HAP-1 (cell line): ENCODE measurements at regions not wholly inside any gene's neighbourhood (a gene's known extent, or its start where the extent isn't known, plus 50 kb on each side); places are given as distances from the start of the nearest gene placed in this dataset.

Source experiments
- DNase-seq, 2 experiments: peaks; one replicate each; pipeline ENCODE4 v3.0.0-alpha.2; 2016 to 2020; ENCODE audit warnings: low spot score in 2 of 2
- H3K27me3 ChIP-seq: fragments of 250-450 bp; sonication (Bioruptor Pico); 2 replicates; pipeline ENCODE4 v1.5.1; 2020; ENCODE audit warnings: low read depth, mild to moderate bottlenecking, moderate library complexity
- H3K36me3 ChIP-seq: fragments of 250-450 bp; sonication (Bioruptor Pico); replicated peaks from 2 replicates; pipeline ENCODE4 v1.5.1; 2020; ENCODE audit warnings: mild to moderate bottlenecking
- H3K4me1 ChIP-seq: fragments of 250-450 bp; sonication (Bioruptor Pico); 2 replicates; pipeline ENCODE4 v1.5.1; 2020; ENCODE audit warnings: mild to moderate bottlenecking
- H3K4me3 ChIP-seq: fragments of 250-450 bp; sonication (Bioruptor Pico); 2 replicates; pipeline ENCODE4 v1.5.1; 2020; ENCODE audit warnings: mild to moderate bottlenecking, moderate library complexity
- H3K9me3 ChIP-seq: fragments of 250-450 bp; sonication (Bioruptor Pico); 2 replicates; pipeline ENCODE4 v1.5.1; 2020; ENCODE audit warnings: mild to moderate bottlenecking, moderate library complexity
- in situ Hi-C: fragments of 300-500 bp; cut with MboI; formaldehyde crosslinking; loops from 3 replicates; pipeline ENCODE4 v1.14.3; 2020; ENCODE audit warnings: low sequenced_read_pairs, inconsistent platforms, mixed read lengths

DNA sequence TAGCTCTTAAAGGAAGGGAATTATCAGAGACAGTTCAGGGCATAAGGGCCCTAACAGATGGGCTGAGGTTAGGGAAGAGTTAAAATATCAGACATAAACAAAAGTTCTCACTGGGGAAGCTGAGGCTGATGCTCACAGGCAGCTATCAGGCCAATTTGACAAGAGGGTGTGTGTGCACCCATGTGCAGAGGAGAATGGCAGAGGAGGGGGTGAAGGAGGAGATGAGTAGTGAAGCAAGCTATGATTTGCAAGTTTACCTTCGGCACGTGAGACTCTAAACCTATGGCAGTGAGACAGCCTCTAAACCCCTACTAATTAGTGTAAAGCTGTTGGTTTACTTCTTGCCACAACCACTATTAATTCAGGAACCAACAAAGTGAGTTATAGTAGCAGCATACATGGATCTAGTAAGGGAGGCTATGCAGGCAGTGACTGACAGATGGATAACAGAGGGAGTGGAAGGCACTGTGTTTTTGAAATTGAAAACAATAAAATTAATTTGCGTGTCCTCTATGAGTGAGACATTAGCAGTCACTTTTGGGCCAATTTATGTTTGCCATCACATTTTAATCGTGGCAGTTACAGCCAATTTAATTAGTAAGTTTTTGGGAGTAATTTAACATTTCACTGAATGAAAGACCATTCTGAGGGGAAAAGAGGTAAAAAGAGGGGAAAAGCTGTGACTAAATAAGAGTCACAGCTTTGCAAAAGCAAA is 99.6 kb upstream of the HTR2A start:
- Histone ChIP-seq H3K4me1 (no peaks in the 10 kb centered on the region), H3K4me3 (no peak overlapping the region), H3K36me3 (no peaks in the 10 kb centered on the region), H3K27me3 (no peaks in the 10 kb centered on the region), H3K9me3 (no peaks in the 10 kb centered on the region)
- DNase-seq = no peak
- in situ Hi-C loops = no loop called here

DNA sequence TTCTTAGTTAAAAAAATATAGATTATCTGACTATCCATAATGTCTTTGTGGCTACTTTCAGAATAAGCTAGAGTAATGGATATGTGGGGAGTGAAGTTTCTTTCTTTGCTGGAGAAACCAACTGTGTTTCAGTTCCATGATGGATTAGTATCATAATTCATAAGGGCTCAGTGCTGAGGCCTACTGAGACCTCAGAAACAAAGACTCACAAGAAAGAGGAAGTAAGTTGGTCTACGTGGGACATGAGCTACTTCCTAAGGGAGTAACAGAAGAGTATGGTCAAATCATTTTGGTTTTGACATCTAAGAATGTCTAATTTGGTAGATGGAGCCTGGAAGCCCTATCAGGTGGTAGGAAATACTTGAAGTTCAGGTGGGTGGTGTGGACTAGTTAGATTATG is 99.0 kb upstream of the HTR2A start:
- DNase-seq = no peak
- H3K27me3 ChIP-seq = no peaks in the 10 kb centered on the region
- no peaks in the 10 kb centered on the region for H3K4me1 ChIP-seq
- in situ Hi-C loops = no loop called here
- no peak overlapping the region for H3K4me3 ChIP-seq
- no peaks in the 10 kb centered on the region for H3K9me3 ChIP-seq
- H3K36me3 ChIP-seq = no peaks in the 10 kb centered on the region

DNA sequence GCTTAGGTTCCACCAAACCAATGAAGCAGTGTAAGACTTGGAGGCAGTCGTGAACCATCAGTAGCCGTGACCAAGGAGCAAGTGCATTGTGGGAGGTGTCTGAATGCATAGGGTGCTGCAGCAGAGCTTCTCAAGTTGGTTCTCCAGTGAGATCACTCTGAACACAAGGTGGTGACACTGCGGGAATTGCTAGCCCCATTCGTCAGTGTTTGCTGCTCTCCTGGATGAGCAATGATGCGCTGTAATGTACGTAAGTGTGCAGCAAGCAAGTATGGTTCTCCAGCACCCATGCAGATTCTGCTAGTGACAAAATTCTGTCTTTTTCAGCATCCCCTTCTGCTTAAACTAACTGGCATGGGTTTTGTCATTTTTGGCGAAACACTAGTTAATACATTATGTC is 97.6 kb upstream of the HTR2A start:
- no peak for DNase-seq
- Histone ChIP-seq H3K9me3 (no peaks in the 10 kb centered on the region), H3K4me1 (no peaks in the 10 kb centered on the region), H3K27me3 (no peaks in the 10 kb centered on the region), H3K4me3 (no peak overlapping the region), H3K36me3 (no peaks in the 10 kb centered on the region)
- in situ Hi-C loops = no loop called here

DNA sequence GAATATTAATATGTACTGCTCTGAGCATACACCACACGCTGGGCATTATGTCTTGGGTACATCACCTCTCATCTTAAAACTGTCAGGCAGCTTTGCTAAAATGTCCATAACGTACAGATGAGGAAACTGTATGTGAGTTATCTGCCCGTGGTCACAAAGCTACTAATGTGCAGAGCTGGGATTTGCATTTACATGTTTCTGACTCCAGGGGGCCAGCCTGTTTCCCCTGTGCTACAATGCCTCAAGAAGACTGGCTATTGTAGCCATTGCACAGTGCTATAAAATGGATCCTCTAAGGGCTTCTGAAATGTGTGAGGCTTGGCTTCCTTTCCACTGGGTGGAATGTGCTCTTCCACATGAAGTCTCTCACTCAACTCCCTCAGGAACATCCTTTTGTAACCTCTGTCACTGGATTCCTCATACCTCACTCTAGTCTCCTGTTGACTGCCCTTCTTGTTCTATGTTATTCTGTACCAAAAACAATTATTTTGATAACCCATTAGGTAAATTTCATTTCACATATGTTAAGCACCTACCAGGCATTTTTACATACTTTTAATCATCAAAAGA is 95.6 kb upstream of the HTR2A start:
- Histone ChIP-seq H3K9me3 (no peaks in the 10 kb centered on the region), H3K27me3 (no peaks in the 10 kb centered on the region), H3K4me3 (no peak overlapping the region), H3K36me3 (no peaks in the 10 kb centered on the region), H3K4me1 (no peaks in the 10 kb centered on the region)
- in situ Hi-C loops = no loop called here
- DNase-seq = peak; percentile 23 to 25

DNA sequence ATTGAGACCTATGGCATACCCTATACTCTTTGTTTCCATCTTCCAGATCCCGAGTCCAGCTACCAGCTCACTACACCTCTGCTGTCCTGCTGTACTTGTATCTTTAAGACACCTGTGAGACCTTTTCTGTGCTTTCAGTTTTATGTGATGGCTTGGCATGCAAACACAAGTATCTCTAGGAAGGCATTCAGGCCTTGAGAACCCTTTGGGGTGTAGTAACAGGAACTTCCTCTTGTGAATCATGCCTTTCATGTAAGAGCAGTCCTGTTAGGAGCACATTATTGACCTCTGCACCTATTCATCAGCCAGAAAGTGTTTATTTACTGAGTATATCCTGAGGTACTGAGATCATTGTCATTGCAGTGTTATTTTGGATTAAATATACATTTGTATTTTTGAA is 87.0 kb upstream of the HTR2A start:
- H3K9me3 ChIP-seq = no peaks in the 10 kb centered on the region
- no peak for DNase-seq
- H3K4me1 ChIP-seq = no peaks in the 10 kb centered on the region
- no peak overlapping the region for H3K4me3 ChIP-seq
- no peaks in the 10 kb centered on the region for H3K36me3 ChIP-seq
- in situ Hi-C loops = no loop called here
- H3K27me3 ChIP-seq = no peaks in the 10 kb centered on the region

DNA sequence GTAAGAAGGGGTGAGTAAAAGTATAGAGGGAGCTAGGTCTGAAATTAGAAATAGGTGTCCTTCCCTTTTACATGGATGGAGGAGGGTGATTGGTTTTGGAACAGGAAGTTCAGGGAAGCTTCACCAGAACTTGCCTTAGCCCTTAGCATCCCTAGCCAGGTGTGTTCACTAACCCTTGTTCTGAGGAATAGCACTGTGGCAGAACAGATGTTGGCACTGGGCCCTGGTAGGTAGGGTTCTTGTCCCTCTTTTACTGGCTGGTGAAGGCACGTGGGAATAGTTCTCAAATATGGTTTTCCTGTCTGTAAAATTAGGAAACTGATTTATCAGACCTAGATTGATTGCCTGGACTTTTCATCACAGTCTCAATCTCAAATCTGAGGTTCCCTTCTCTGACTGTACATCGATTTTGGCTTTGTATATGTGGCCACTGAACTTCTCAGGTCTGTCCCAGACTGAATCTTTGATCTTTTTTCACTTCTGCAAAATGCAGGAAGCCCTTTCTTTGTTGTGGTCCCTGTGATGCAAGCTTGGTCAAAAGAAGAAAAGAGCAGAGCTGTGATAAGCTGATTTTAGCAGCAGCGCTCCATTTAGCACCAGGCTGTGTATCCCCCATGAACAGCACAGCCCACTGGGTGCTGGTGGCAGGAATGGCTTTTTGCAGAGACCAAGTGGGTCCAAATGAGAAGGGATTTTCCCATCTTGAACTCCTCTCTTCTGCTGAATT is 86.2 kb upstream of the HTR2A start:
- in situ Hi-C loops = no loop called here
- Histone ChIP-seq H3K4me3 (no peak overlapping the region), H3K4me1 (no peaks in the 10 kb centered on the region), H3K36me3 (no peaks in the 10 kb centered on the region), H3K9me3 (no peaks in the 10 kb centered on the region), H3K27me3 (no peaks in the 10 kb centered on the region)
- DNase-seq = no peak

DNA sequence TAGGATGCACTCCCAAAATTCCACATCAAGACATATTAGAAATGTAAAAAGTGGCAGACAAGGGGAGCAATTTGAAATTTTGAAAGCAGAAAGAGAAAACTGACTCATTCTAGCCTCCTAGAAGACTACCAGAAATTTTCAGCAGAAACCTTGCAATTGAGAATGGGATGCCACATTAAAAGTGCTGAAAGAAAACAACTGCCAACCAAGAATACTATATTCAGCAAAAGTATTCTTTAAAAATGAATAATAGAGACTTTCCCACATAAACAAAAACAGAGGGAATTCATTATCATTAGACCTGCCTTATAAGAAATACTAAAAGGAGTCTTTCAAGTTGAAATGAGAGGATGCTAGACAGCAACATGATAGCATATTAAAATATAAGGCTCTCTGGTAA is 78.3 kb upstream of the HTR2A start:
- no peaks in the 10 kb centered on the region for H3K9me3 ChIP-seq
- H3K4me1 ChIP-seq = no peaks in the 10 kb centered on the region
- H3K27me3 ChIP-seq = no peaks in the 10 kb centered on the region
- no peak overlapping the region for H3K4me3 ChIP-seq
- DNase-seq = no peak
- in situ Hi-C loops = no loop called here
- no peaks in the 10 kb centered on the region for H3K36me3 ChIP-seq

DNA sequence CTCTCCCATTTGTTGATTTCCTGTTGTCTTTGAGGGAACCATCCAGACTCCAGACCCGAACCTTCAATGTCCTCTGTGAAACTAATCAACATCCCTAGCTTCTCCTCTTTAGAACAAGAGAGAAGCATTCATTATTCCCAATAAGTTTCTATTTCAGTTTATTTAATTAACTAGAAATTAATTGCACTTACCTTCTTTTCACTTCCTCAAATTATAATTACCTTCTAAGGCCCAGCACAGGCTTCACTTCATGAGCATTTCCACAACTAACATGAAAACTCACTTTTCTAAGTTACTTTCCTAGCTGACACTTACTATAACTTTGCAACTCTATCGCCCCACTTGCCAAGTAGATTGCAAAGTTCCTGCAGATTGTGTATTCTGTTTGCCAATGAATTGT is 71.6 kb upstream of the HTR2A start:
- H3K4me1 ChIP-seq = no peaks in the 10 kb centered on the region
- no peaks in the 10 kb centered on the region for H3K27me3 ChIP-seq
- no peaks in the 10 kb centered on the region for H3K9me3 ChIP-seq
- DNase-seq = no peak
- H3K4me3 ChIP-seq = no peak overlapping the region
- in situ Hi-C loops = no loop called here
- no peaks in the 10 kb centered on the region for H3K36me3 ChIP-seq

DNA sequence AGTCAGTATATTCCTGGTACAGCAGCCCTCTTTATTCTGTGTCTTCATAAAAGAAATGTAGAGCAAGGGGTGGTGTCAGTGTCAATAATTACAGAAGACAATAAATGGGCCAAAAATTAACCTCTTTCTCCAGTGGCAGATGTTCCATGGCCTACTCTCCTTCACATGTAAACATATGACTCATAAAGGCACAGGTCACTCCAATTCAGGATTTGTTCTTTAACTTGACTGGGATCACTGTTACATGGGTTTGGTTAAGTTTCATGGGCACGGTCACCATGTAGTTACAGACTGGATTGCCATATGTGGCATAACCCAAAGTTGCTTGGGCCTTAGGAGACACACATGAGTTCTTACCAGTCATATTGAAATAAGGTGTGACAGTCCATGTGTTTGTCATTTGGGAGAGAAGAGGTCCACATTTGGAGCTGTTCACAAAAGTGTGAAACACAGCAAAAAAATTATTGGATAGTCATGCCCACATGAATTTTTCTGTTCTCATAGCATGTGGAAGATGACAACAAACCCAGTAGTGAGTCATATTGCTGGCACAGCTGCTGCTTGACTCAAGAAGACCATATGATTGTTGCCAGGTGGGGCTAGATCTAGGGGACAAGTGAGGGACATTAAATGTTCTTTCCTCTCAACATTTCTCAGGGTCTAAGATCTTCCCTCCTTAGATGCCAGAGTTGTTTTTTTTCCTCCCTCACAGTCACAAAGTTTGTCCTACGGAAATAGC is 68.1 kb upstream of the HTR2A start:
- H3K36me3 ChIP-seq = no peaks in the 10 kb centered on the region
- H3K9me3 ChIP-seq = no peaks in the 10 kb centered on the region
- no peak overlapping the region for H3K4me3 ChIP-seq
- in situ Hi-C loops = no loop called here
- no peaks in the 10 kb centered on the region for H3K4me1 ChIP-seq
- H3K27me3 ChIP-seq = no peaks in the 10 kb centered on the region
- no peak for DNase-seq

DNA sequence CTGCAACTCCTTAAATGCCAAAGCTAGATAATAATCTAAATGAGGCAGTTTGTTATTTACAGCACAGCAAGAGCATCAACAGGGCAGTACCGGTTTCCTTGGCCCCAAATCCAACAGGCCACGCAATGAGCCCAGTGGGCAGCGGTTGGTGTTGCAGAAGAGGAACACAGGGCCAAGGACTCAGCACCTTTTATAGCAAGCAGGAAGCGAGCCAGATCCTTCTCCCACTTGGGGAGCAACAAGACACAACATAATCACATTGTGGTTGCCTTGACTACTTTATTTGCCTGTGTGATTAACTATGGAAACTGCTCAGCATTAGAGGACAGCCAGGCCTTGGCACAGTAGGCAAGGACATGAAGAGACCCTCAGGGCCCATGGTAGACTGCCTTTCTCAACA is 67.1 kb upstream of the HTR2A start:
- DNase-seq = no peak
- Histone ChIP-seq H3K27me3 (no peaks in the 10 kb centered on the region), H3K36me3 (no peaks in the 10 kb centered on the region), H3K9me3 (no peaks in the 10 kb centered on the region), H3K4me1 (no peaks in the 10 kb centered on the region), H3K4me3 (no peak overlapping the region)
- in situ Hi-C loops = no loop called here

DNA sequence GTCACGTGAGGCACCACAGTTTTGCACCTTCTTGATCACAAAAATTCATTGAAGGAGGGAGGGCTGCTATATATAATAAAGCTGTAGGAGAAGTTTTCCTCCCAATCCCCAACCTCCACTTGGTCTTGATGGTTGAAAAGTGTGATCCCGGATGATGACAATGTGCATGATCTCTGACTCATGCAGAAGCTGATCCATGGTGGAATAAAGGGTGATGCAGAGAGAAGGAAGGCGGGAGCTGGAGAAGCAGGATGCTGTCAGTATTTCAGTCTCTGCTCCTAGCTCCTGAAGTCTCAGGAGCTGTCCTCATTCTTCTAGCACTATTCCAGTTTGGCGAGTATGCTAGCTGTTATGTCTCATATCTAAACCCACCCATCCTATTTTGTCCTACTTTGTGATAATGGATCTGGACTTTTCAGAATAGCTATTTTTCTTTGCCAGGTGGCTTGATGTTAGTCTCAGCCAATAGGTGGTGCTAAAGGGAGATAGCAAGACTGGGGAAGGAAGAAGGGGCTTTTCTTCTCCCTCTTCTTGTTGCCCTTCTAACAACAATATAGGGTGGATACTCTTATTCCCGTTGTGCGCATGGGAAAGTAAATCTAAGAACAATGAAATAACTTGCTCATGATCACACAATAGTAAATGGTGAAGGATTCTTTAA is 65.6 kb upstream of the HTR2A start:
- Histone ChIP-seq H3K27me3 (no peaks in the 10 kb centered on the region), H3K4me1 (no peaks in the 10 kb centered on the region), H3K36me3 (no peaks in the 10 kb centered on the region), H3K4me3 (no peak overlapping the region), H3K9me3 (no peaks in the 10 kb centered on the region)
- DNase-seq = no peak
- in situ Hi-C loops = no loop called here

DNA sequence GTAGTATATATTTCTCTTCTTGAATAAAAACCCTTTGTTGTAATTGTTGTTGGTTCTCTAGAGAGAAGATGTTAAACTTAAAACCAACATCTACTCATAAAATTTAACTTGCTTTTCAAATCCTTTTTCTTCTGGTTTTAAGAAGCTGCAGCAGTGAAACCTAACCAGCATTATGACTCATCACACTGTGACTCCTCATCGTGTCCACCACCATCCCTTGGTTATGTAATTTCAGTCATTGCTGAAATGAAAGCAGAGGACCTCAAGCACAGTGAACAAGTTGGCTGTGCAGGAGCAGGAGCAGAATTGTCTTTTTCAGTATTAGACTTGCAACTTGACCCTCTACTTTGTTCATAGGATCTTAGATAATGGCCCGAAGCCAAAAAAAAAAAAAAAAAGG is 64.9 kb upstream of the HTR2A start:
- H3K9me3 ChIP-seq = no peaks in the 10 kb centered on the region
- in situ Hi-C loops = no loop called here
- no peaks in the 10 kb centered on the region for H3K27me3 ChIP-seq
- H3K4me3 ChIP-seq = no peak overlapping the region
- no peak for DNase-seq
- H3K4me1 ChIP-seq = no peaks in the 10 kb centered on the region
- H3K36me3 ChIP-seq = no peaks in the 10 kb centered on the region

DNA sequence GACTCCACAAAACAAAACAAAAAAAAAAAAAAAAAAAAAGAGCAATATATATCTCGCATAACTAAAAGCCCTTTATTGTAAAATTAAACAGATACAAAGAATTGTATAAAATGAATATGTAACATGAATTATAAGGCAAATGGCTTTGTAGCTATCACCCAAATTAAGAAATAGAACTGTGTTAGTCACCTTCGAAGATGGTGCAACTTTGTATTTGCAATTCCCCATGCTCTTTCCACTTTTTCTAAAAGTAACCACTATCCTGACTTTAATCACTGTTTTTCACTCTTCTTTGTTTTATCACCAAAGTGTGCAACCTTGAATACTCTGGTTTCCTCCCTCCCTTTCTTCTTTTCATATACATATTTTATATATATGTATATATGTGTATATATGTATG is 57.1 kb upstream of the HTR2A start:
- Histone ChIP-seq H3K4me1 (no peaks in the 10 kb centered on the region), H3K9me3 (no peaks in the 10 kb centered on the region), H3K27me3 (no peaks in the 10 kb centered on the region), H3K4me3 (no peak overlapping the region), H3K36me3 (no peaks in the 10 kb centered on the region)
- in situ Hi-C loops = no loop called here
- DNase-seq = no peak

DNA sequence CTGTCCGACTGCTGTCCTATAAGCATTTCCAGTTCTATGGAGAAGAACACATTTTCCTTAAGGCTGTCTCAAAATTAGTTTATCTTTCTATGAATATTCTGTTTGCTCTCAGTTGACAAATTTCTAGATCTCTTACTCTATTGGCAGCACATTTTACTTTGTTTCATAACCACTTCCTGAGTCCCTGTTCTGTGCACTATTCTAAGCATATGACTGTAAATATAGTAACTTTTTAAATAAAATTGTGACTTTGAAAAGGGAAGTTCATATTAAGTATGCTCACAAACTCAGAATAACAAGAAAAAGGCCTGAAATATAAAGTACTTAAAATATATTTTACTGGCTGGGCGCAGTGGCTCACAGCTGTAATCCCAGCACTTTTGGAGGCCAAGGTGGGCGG is 56.5 kb upstream of the HTR2A start:
- DNase-seq = no peak
- no peaks in the 10 kb centered on the region for H3K27me3 ChIP-seq

More for the DNA sequence above, 56.5 kb upstream of the HTR2A start:
- Histone ChIP-seq H3K4me1 (no peaks in the 10 kb centered on the region), H3K9me3 (no peaks in the 10 kb centered on the region), H3K36me3 (no peaks in the 10 kb centered on the region), H3K4me3 (no peak overlapping the region)
- in situ Hi-C loops = no loop called here
